Endodermal cell (in vitro differentiated cells): ENCODE measurements at regions not wholly inside any gene's neighbourhood (a gene's known extent, or its start where the extent isn't known, plus 50 kb on each side); places are given as distances from the start of the nearest gene placed in this dataset.

Experiments
- DNase-seq: peaks from one replicate; pipeline ENCODE4 v3.0.0-alpha.2; 2017
- H3K27ac ChIP-seq: 2 replicates; pipeline ENCODE4 v1.5.1; 2013; ENCODE audit warnings: mild to moderate bottlenecking, low read depth, low read length, moderate library complexity
- H3K27me3 ChIP-seq: 2 replicates; pipeline ENCODE4 v1.6.1; 2013; ENCODE audit warnings: mild to moderate bottlenecking, low read length, moderate library complexity; ENCODE audit not compliant: insufficient read depth, control insufficient read depth, poor library complexity, severe bottlenecking
- H3K36me3 ChIP-seq: 2 replicates; pipeline ENCODE4 v1.7.0; 2013; ENCODE audit warnings: mild to moderate bottlenecking, low read length, moderate library complexity; ENCODE audit not compliant: control insufficient read depth, insufficient read depth
- H3K4me1 ChIP-seq: one replicate; pipeline ENCODE4 v1.7.0; 2013; ENCODE audit warnings: low read length; ENCODE audit not compliant: control insufficient read depth, insufficient read depth
- H3K4me3 ChIP-seq: 2 replicates; pipeline ENCODE4 v1.5.1; 2013; ENCODE audit warnings: mild to moderate bottlenecking, low read length, moderate library complexity
- H3K9ac ChIP-seq: 2 replicates; pipeline ENCODE4 v1.6.1; 2013; ENCODE audit warnings: mild to moderate bottlenecking, low read length, moderate library complexity; ENCODE audit not compliant: poor library complexity, severe bottlenecking; ENCODE audit errors: extremely low read depth
- H3K9me3 ChIP-seq: 2 replicates; pipeline ENCODE4 v1.6.1; 2013; ENCODE audit warnings: mild to moderate bottlenecking, low read length, moderate library complexity; ENCODE audit not compliant: control insufficient read depth
- H3K27ac Mint-ChIP-seq: 2 replicates; pipeline ENCODE4 v1.8.0; 2020; ENCODE audit warnings: mixed read lengths
- H3K27me3 Mint-ChIP-seq: 2 replicates; pipeline ENCODE4 v1.8.0; 2021; ENCODE audit warnings: mild to moderate bottlenecking, mixed read lengths; ENCODE audit not compliant: insufficient read depth
- H3K36me3 Mint-ChIP-seq: 2 replicates; pipeline ENCODE4 v1.8.0; 2020; ENCODE audit warnings: low read depth, mixed read lengths
- H3K4me1 Mint-ChIP-seq: 2 replicates; pipeline ENCODE4 v1.8.0; 2020; ENCODE audit warnings: mixed read lengths
- H3K4me3 Mint-ChIP-seq: 2 replicates; pipeline ENCODE4 v1.8.0; 2020; ENCODE audit warnings: mild to moderate bottlenecking, moderate library complexity, mixed read lengths
- H3K9me3 Mint-ChIP-seq: 2 replicates; pipeline ENCODE4 v1.8.0; 2020; ENCODE audit warnings: mild to moderate bottlenecking, mixed read lengths
- CTCF ChIP-seq: fragments of 200-600 bp; sonication (generic); conservative IDR thresholded peaks from 2 replicates; pipeline ENCODE4 v1.5.0; 2021; ENCODE audit warnings: antibody characterized with exemption, mild to moderate bottlenecking
- WGBS, 2 experiments: methylation state at CpG; one replicate each; pipeline versions ENCODE4 v1.1.5 to v1.1.7; 2013; ENCODE audit warnings: missing lambda C conversion rate in 2 of 2, mixed read lengths in 1 of 2; ENCODE audit not compliant: insufficient coverage in 1 of 2, insufficient read length in 1 of 2; 5-methylcytosine and 5-hydroxymethylcytosine counted together

- WGBS, 2 experiments, result 85 to 87% methylated on average over 1 of the region's 1 CpG
- Histone ChIP-seq H3K4me1 (no peaks in the 10 kb centered on the region), H3K27ac (no peak overlapping the region), H3K9ac (no peak overlapping the region), H3K9me3 (no peaks in the 10 kb centered on the region), H3K4me3 (no peak overlapping the region), H3K27me3 (no peaks in the 10 kb centered on the region), H3K36me3 (no peaks in the 10 kb centered on the region)
- Mint-ChIP-seq H3K4me3 (no peak overlapping the region), H3K36me3 (no peaks in the 10 kb centered on the region), H3K27me3 (peaks cover 6% of the 10 kb centered on the region), H3K27ac (no peak overlapping the region), H3K9me3 (no peaks in the 10 kb centered on the region), H3K4me1 (no peaks in the 10 kb centered on the region)
- TF ChIP-seq CTCF, result no peak
- peak; percentile 8 for DNase-seq
Measured at GRCh38 chr17:5911919-5912318, 158.3 kb upstream of the WSCD1 start.

- Mint-ChIP-seq H3K4me1 (no peaks in the 10 kb centered on the region), H3K27me3 (peaks cover 6% of the 10 kb centered on the region)
Measured at GRCh38 chr17:5913032-5913531, 157.1 kb upstream of the WSCD1 start.

GRCh38 chr17:5913641-5914040 lies 156.5 kb upstream of the WSCD1 start:
- Histone ChIP-seq H3K9me3 (no peaks in the 10 kb centered on the region), H3K4me1 (no peaks in the 10 kb centered on the region), H3K27me3 (no peaks in the 10 kb centered on the region), H3K9ac (no peak overlapping the region), H3K4me3 (no peak overlapping the region), H3K27ac (no peak overlapping the region), H3K36me3 (no peaks in the 10 kb centered on the region)
- Mint-ChIP-seq H3K4me3 (no peak overlapping the region), H3K36me3 (no peaks in the 10 kb centered on the region), H3K27ac (no peak overlapping the region), H3K4me1 (no peaks in the 10 kb centered on the region), H3K9me3 (no peaks in the 10 kb centered on the region), H3K27me3 (peaks cover 6% of the 10 kb centered on the region)
- TF ChIP-seq CTCF, result no peak
- WGBS, 2 experiments, result 91 to 92% methylated on average over 1 of the region's 1 CpG
- DNase-seq, result peak; percentile 6

More at GRCh38 chr17:5913032-5913531, 157.1 kb upstream of the WSCD1 start:
- no peaks in the 10 kb centered on the region for H3K36me3 Mint-ChIP-seq
- Histone ChIP-seq H3K27ac (no peak overlapping the region), H3K9ac (no peak overlapping the region), H3K4me1 (no peaks in the 10 kb centered on the region), H3K9me3 (no peaks in the 10 kb centered on the region), H3K27me3 (no peaks in the 10 kb centered on the region), H3K36me3 (no peaks in the 10 kb centered on the region), H3K4me3 (no peak overlapping the region)
- no peak for TF ChIP-seq CTCF
- WGBS, 2 experiments, result 81 to 92% methylated on average over 4 to 7 of the region's 7 CpGs
- DNase-seq, result peak; percentile 32
- H3K27ac Mint-ChIP-seq, result no peak overlapping the region
- no peak overlapping the region for H3K4me3 Mint-ChIP-seq
- H3K9me3 Mint-ChIP-seq, result no peaks in the 10 kb centered on the region
